ENCODE measurements at regions not wholly inside any gene's neighbourhood (a gene's known extent, or its start where the extent isn't known, plus 50 kb on each side); places are given as distances from the start of the nearest gene placed in this dataset.

DNA sequence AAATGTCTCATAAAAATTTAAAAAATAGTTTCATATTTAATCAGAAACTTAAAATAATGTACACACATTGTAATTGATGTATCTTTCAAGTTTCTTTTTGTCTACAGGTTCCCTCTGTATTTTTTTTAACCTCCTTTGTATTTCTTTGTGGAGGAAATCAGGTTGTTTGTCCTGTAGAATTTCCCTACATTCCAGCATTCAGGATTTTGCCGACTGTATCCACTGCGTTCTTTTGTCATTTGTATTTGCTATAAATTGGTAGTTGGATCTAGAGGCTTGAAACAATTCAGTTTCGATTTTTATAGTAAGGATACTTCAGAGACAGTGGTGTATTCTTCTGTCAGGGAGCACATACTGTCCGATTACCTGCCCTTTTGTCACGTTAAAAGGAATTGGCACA, 367.2 kb downstream of the SOX2 start:
- H3K4me3 Mint-ChIP-seq, result no peak overlapping the region
- no peaks in the 10 kb centered on the region for H3K36me3 ChIP-seq (ENCODE audit: control insufficient read depth, insufficient read depth, low read length)
- intact Hi-C loops (cut with micrococcal nuclease), result no loop called here
- H3K4me1 ChIP-seq (ENCODE audit: control insufficient read depth, insufficient read depth, low read length), result no peaks in the 10 kb centered on the region
- H3K27me3 ChIP-seq (ENCODE audit: control insufficient read depth, insufficient read depth, low read length), result no peaks in the 10 kb centered on the region
- H3K27ac ChIP-seq (ENCODE audit: low read length), result no peak overlapping the region
- ATAC-seq (no peak), DNase-seq (no peak)
- H3K4me3 ChIP-seq (ENCODE audit: low read length), result no peak overlapping the region
- no peaks in the 10 kb centered on the region for H3K36me3 Mint-ChIP-seq
- 83% methylated on average over 4 of the region's 5 CpGs for WGBS (ENCODE audit: insufficient coverage)
- H3K4me1 Mint-ChIP-seq, result no peaks in the 10 kb centered on the region
- no peak overlapping the region for H3K27ac Mint-ChIP-seq
- H3K9me3 Mint-ChIP-seq, result peaks cover 4% of the 10 kb centered on the region in 2 donors
- TF ChIP-seq, protein P1, sequence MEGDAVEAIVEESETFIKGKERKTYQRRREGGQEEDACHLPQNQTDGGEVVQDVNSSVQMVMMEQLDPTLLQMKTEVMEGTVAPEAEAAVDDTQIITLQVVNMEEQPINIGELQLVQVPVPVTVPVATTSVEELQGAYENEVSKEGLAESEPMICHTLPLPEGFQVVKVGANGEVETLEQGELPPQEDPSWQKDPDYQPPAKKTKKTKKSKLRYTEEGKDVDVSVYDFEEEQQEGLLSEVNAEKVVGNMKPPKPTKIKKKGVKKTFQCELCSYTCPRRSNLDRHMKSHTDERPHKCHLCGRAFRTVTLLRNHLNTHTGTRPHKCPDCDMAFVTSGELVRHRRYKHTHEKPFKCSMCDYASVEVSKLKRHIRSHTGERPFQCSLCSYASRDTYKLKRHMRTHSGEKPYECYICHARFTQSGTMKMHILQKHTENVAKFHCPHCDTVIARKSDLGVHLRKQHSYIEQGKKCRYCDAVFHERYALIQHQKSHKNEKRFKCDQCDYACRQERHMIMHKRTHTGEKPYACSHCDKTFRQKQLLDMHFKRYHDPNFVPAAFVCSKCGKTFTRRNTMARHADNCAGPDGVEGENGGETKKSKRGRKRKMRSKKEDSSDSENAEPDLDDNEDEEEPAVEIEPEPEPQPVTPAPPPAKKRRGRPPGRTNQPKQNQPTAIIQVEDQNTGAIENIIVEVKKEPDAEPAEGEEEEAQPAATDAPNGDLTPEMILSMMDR (IDR thresholded peaks at IDR 0.05), result no peak
- H3K9me3 ChIP-seq (ENCODE audit: control insufficient read depth, insufficient read depth, low read length), result no peaks in the 10 kb centered on the region
- H3K27me3 Mint-ChIP-seq (ENCODE audit: low read depth in 2 of 2), result no peaks in the 10 kb centered on the region

DNA sequence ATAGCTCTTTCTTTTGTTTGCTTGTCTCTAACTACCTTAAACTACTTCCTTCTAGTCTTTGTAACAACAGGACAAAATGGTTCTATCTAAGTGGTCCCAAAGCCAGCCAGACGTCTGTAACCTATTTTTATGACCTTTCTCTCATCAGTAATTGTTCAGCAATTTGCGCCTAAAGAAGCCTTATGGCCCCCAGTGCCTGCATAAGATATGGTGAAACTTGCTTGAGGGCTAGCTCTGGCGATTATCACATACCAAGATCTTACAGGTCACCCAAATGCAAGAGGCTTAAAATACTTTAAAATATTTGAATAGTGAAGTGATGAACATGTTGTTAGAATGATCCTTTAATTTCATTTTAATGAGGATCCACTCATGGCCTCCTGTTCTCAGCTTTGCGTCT, 369.4 kb downstream of the SOX2 start:
- no peaks in the 10 kb centered on the region for H3K4me1 Mint-ChIP-seq
- ATAC-seq (no peak), DNase-seq (no peak)
- peaks cover 0 to 2% of the 10 kb centered on the region in 2 donors for H3K9me3 Mint-ChIP-seq
- H3K4me3 Mint-ChIP-seq, result no peak overlapping the region
- H3K27ac Mint-ChIP-seq, result no peak overlapping the region
- TF ChIP-seq, protein P1 (IDR thresholded peaks at IDR 0.05), result no peak
- H3K27me3 Mint-ChIP-seq (ENCODE audit: low read depth in 2 of 2), result no peaks in the 10 kb centered on the region
- Histone ChIP-seq H3K27ac (ENCODE audit: low read length) (no peak overlapping the region), H3K4me1 (ENCODE audit: control insufficient read depth, insufficient read depth, low read length) (no peaks in the 10 kb centered on the region), H3K36me3 (ENCODE audit: control insufficient read depth, insufficient read depth, low read length) (no peaks in the 10 kb centered on the region), H3K27me3 (ENCODE audit: control insufficient read depth, insufficient read depth, low read length) (no peaks in the 10 kb centered on the region), H3K9me3 (ENCODE audit: control insufficient read depth, insufficient read depth, low read length) (no peaks in the 10 kb centered on the region), H3K4me3 (ENCODE audit: low read length) (no peak overlapping the region)
- intact Hi-C loops (cut with micrococcal nuclease), result no loop called here
- no peaks in the 10 kb centered on the region for H3K36me3 Mint-ChIP-seq
- WGBS (ENCODE audit: insufficient coverage), result 48% methylated on average over 2 of the region's 4 CpGs

DNA sequence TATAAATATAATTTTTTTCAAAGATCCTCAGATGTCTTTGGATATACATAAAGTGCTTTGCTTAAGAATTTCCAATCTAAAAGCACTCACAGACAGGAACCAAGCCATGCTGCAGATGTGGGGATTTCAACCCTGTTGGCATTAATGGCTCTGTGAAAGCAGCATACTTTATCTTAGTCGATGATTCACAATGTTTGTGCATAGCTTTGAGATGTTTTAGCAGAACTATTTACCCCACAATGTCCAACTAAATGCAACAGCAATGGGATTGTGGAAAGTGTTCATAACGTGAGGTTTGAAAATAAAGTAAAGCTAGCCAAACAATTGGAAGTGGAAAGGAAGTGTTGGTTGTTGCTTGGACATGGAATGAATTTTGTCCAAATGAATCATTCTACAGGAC, 371.4 kb downstream of the SOX2 start:
- Histone ChIP-seq H3K27ac (ENCODE audit: low read length) (no peak overlapping the region), H3K27me3 (ENCODE audit: control insufficient read depth, insufficient read depth, low read length) (no peaks in the 10 kb centered on the region), H3K4me3 (ENCODE audit: low read length) (no peak overlapping the region), H3K9me3 (ENCODE audit: control insufficient read depth, insufficient read depth, low read length) (no peaks in the 10 kb centered on the region), H3K4me1 (ENCODE audit: control insufficient read depth, insufficient read depth, low read length) (no peaks in the 10 kb centered on the region), H3K36me3 (ENCODE audit: control insufficient read depth, insufficient read depth, low read length) (no peaks in the 10 kb centered on the region)
- WGBS (ENCODE audit: insufficient coverage), result 85% methylated on average over 2 of the region's 2 CpGs
- Mint-ChIP-seq H3K4me3 (no peak overlapping the region), H3K9me3 (peaks cover 5 to 6% of the 10 kb centered on the region in 2 donors), H3K27me3 (ENCODE audit: low read depth in 2 of 2) (no peaks in the 10 kb centered on the region), H3K27ac (no peak overlapping the region), H3K4me1 (no peaks in the 10 kb centered on the region), H3K36me3 (no peaks in the 10 kb centered on the region)
- intact Hi-C loops (cut with micrococcal nuclease), result no loop called here
- DNase-seq (no peak), ATAC-seq (no peak)
- TF ChIP-seq, protein P1 (IDR thresholded peaks at IDR 0.05), result no peak

DNA sequence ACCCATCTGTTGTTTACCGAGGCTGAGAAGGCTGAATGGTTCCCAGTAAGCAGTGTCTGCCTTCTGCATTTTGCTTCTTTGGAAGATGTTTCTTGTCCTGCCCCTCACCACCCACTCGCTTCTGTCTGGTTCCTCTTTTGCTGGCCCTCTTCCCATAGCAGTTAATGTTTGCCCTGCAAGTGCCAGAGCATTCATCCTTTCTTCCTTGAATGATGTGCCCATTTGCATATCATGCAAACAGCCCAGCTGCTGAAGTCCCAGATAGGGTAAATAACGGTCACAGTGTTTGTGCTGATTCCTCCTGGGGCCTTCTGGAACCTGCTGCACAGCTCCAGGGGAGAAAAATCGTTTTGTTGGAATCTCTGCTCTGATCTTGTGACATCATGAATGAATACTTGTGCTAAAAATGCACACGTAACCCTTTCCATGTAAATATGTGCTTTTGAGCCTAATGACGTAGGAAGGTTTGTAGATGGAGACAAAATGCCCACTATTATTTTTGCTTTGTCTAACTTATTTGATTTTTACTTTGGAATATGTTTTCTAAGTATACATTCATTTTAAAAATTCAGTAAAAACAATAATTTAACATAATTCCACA, 381.0 kb downstream of the SOX2 start:
- H3K36me3 Mint-ChIP-seq, result no peaks in the 10 kb centered on the region
- H3K4me3 ChIP-seq (ENCODE audit: low read length), result no peak overlapping the region
- intact Hi-C loops (cut with micrococcal nuclease), result no loop called here
- H3K4me1 Mint-ChIP-seq, result no peaks in the 10 kb centered on the region
- H3K27me3 ChIP-seq (ENCODE audit: control insufficient read depth, insufficient read depth, low read length), result no peaks in the 10 kb centered on the region
- peaks cover 12 to 16% of the 10 kb centered on the region in 2 donors for H3K9me3 Mint-ChIP-seq
- no peak for DNase-seq
- TF ChIP-seq, protein P1 (IDR thresholded peaks at IDR 0.05), result no peak
- no peaks in the 10 kb centered on the region for H3K9me3 ChIP-seq (ENCODE audit: control insufficient read depth, insufficient read depth, low read length)
- no peak overlapping the region for H3K27ac ChIP-seq (ENCODE audit: low read length)
- no peaks in the 10 kb centered on the region for H3K36me3 ChIP-seq (ENCODE audit: control insufficient read depth, insufficient read depth, low read length)
- ATAC-seq, result no peak
- 22% methylated on average over 5 of the region's 6 CpGs for WGBS (ENCODE audit: insufficient coverage)
- H3K27me3 Mint-ChIP-seq (ENCODE audit: low read depth in 2 of 2), result no peaks in the 10 kb centered on the region
- H3K27ac Mint-ChIP-seq, result no peak overlapping the region
- no peak overlapping the region for H3K4me3 Mint-ChIP-seq
- no peaks in the 10 kb centered on the region for H3K4me1 ChIP-seq (ENCODE audit: control insufficient read depth, insufficient read depth, low read length)
